ENCODE measurements at regions not wholly inside any gene's neighbourhood (a gene's known extent, or its start where the extent isn't known, plus 50 kb on each side); places are given as distances from the start of the nearest gene placed in this dataset.

DNA sequence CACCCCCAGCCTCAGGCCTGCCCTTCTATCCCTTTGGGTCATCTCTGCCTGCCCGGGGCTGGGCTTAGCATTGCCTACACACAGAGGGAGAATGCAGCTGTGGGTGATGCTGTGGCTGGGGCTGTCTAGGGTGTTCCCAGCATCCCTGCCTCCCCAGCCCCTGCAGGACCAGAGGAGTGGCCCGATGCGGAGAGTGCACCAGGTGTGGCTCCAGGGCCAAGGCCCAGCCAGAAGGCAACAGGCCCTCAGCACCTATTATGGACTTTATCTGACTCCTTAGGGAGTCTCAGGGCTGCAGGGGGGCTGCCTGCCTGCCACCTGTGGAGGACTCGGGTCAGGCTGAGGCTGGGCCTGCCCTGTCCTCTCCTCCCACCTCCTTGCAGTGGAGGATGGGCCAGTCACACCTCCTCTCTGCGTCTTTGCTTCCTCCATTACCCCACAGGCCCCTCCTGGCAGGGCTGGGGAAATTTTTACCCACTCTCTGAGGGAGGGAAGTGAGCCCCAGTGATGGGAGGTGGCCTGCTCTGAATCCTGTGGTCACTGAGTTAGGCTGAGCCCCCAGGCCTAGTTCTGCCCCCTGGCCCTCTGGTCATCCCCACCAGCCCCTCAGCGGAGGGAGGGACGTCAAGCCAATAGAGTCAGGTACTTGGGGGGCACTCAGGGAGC, 92.9 kb upstream of the PCBD1 start:
- TF ChIP-seq, protein P1, sequence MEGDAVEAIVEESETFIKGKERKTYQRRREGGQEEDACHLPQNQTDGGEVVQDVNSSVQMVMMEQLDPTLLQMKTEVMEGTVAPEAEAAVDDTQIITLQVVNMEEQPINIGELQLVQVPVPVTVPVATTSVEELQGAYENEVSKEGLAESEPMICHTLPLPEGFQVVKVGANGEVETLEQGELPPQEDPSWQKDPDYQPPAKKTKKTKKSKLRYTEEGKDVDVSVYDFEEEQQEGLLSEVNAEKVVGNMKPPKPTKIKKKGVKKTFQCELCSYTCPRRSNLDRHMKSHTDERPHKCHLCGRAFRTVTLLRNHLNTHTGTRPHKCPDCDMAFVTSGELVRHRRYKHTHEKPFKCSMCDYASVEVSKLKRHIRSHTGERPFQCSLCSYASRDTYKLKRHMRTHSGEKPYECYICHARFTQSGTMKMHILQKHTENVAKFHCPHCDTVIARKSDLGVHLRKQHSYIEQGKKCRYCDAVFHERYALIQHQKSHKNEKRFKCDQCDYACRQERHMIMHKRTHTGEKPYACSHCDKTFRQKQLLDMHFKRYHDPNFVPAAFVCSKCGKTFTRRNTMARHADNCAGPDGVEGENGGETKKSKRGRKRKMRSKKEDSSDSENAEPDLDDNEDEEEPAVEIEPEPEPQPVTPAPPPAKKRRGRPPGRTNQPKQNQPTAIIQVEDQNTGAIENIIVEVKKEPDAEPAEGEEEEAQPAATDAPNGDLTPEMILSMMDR (IDR thresholded peaks at IDR 0.05) = no peak
- TF ChIP-seq POLR2A (IDR thresholded peaks at IDR 0.05) (no peak), POLR2AphosphoS5 (IDR thresholded peaks at IDR 0.05) (no peak)

Measured in upper lobe of left lung (tissue), 4 donors.